HepG2 (cell line): ENCODE measurements at regions not wholly inside any gene's neighbourhood (a gene's known extent, or its start where the extent isn't known, plus 50 kb on each side); places are given as distances from the start of the nearest gene placed in this dataset.

Experiments
- ATAC-seq: fragments of 200-7000 bp; cut with Tn5 transposase; 3 replicates; pipeline ENCODE4 v1.9.1; 2020; ENCODE audit warnings: mild to moderate bottlenecking, moderate library complexity
- BruUV-seq: library from RNA; stranded (reverse); fragments of 400-500 nt; replicated peaks from 2 replicates; lab custom pipeline; 2021; lab: Mats Ljungman, UMichigan
- CTCF ChIA-PET: fragments of 300-600 bp; formaldehyde crosslinking; extraction: SDS; loops from one replicate; lab custom pipeline; 2021; ENCODE audit warnings: low total read pairs, inconsistent platforms, low intra/inter-chr PET ratio; lab: Yijun Ruan, JAX
- POLR2A ChIA-PET: fragments of 350-600 bp; sonication (Branson Sonifier 250); formaldehyde crosslinking; loops from one replicate; lab custom pipeline; 2020; ENCODE audit warnings: antibody characterized with exemption, inconsistent platforms; lab: Yijun Ruan, JAX
- DNase-seq: peaks from one replicate; pipeline ENCODE4 v3.0.0-alpha.2; 2015; ENCODE audit warnings: low spot score
- FAIRE-seq: peaks from 3 replicates; lab custom pipeline; 2011; peaks lifted over from hg19 to GRCh38; lab: Jason Lieb, UNC
- H2AFZ ChIP-seq: one replicate; pipeline ENCODE4 v1.6.1; 2011; ENCODE audit warnings: low read length, inconsistent platforms
- H3K27ac ChIP-seq: fragments of 300-600 bp; 3 replicates; pipeline ENCODE4 v1.8.0; 2011; ENCODE audit warnings: mixed run types, mild to moderate bottlenecking, mixed read lengths, low read length, inconsistent platforms; ENCODE audit not compliant: insufficient read depth; ENCODE audit errors: extremely low read length
- H3K27me3 ChIP-seq, 2 experiments: fragments of 200-600 bp in 1 of 2; 2 replicates in 1 of 2; 3 replicates in 1 of 2; pipeline versions ENCODE4 v1.6.0 to v1.8.0; 2011; ENCODE audit warnings: low read length in 2 of 2, mild to moderate bottlenecking in 2 of 2, moderate library complexity in 2 of 2, inconsistent platforms in 1 of 2; ENCODE audit not compliant: insufficient read depth in 2 of 2, control insufficient read depth in 1 of 2
- H3K36me3 ChIP-seq, 2 experiments: fragments of 200-600 bp in 1 of 2; replicated peaks in 1 of 2; 2 replicates in 1 of 2; 3 replicates in 1 of 2; pipeline versions ENCODE4 v1.5.1 to v1.8.0; 2011; ENCODE audit warnings: low read length in 2 of 2, inconsistent platforms in 1 of 2; ENCODE audit not compliant: insufficient read depth in 2 of 2, control insufficient read depth in 1 of 2
- H3K4me1 ChIP-seq: 2 replicates; pipeline ENCODE4 v1.5.1; 2012; ENCODE audit warnings: low read length, inconsistent platforms; ENCODE audit not compliant: insufficient read depth
- H3K4me2 ChIP-seq: 2 replicates; pipeline ENCODE4 v1.6.0; 2011; ENCODE audit warnings: low read depth, low read length, inconsistent platforms
- H3K4me3 ChIP-seq, 3 experiments: fragments of 200-600 bp in 1 of 3; sonication (generic), shearing (Covaris generic) in 1 of 3; replicated peaks in 1 of 3; 2 replicates each; pipeline ENCODE4 v1.5.1; 2011 to 2016; ENCODE audit warnings: low read length in 3 of 3, inconsistent platforms in 2 of 3, low read depth in 2 of 3, mild to moderate bottlenecking in 2 of 3, control low read depth in 1 of 3, mixed read lengths in 1 of 3; ENCODE audit not compliant: insufficient read depth in 1 of 3
- H3K79me2 ChIP-seq: one replicate; pipeline ENCODE4 v1.6.1; 2011; ENCODE audit warnings: low read length, inconsistent platforms; ENCODE audit not compliant: insufficient read depth
- H3K9ac ChIP-seq: 2 replicates; pipeline ENCODE4 v1.6.0; 2011; ENCODE audit warnings: mild to moderate bottlenecking, low read depth, low read length, inconsistent platforms; ENCODE audit not compliant: insufficient read depth
- H3K9me3 ChIP-seq: 2 replicates; pipeline ENCODE4 v1.5.1; 2012; ENCODE audit warnings: mild to moderate bottlenecking, low read length
- H4K20me1 ChIP-seq: 2 replicates; pipeline ENCODE4 v1.6.0; 2011; ENCODE audit warnings: inconsistent platforms, mild to moderate bottlenecking, low read length, moderate library complexity; ENCODE audit not compliant: insufficient read depth
- CHD2 ChIP-seq: IDR thresholded peaks from 2 replicates; pipeline ENCODE4 v1.6.1; 2011; ENCODE audit warnings: low read depth, low read length, improper control_type of control experiment
- PCBP1 ChIP-seq: fragments of 200-400 bp; formaldehyde crosslinking; IDR thresholded peaks from 2 replicates; pipeline ENCODE4 v1.6.1; 2017; ENCODE audit warnings: mild to moderate bottlenecking, low read depth, low read length, borderline replicate concordance
- PHF5A ChIP-seq: IDR thresholded peaks from one replicate; pipeline ENCODE4 v1.6.1; 2018; ENCODE audit warnings: low read depth, missing genetic modification reagents; ENCODE audit not compliant: unreplicated experiment
- RFXANK ChIP-seq: IDR thresholded peaks from 2 replicates; pipeline ENCODE4 v1.6.1; 2016
- SAFB2 ChIP-seq: sonication (generic); formaldehyde crosslinking; IDR thresholded peaks from 2 replicates; pipeline ENCODE4 v1.5.1; 2020; ENCODE audit warnings: missing genetic modification reagents, low read depth, mild to moderate bottlenecking, borderline replicate concordance
- SCMH1 ChIP-seq: sonication (generic); formaldehyde crosslinking; IDR thresholded peaks from 2 replicates; pipeline ENCODE4 v1.9.0; 2021; ENCODE audit warnings: missing genetic modification reagents, mild to moderate bottlenecking, borderline replicate concordance
- TBL1XR1 ChIP-seq: fragments of 150-350 bp; IDR thresholded peaks from 2 replicates; pipeline ENCODE4 v1.6.1; 2014; ENCODE audit warnings: borderline replicate concordance, low read length; ENCODE audit not compliant: partially characterized antibody
- ZFY ChIP-seq: sonication (generic); formaldehyde crosslinking; IDR thresholded peaks from 2 replicates; pipeline ENCODE4 v1.4.0; 2020; ENCODE audit warnings: missing genetic modification reagents
- ZNF224 ChIP-seq: sonication (generic); formaldehyde crosslinking; IDR thresholded peaks from 2 replicates; pipeline ENCODE4 v1.5.0; 2020; ENCODE audit warnings: mild to moderate bottlenecking, missing genetic modification reagents
- ZNF44 ChIP-seq: sonication (generic); formaldehyde crosslinking; IDR thresholded peaks from 2 replicates; pipeline ENCODE4 v1.5.1; 2020; ENCODE audit warnings: mild to moderate bottlenecking, missing genetic modification reagents
- ZNF441 ChIP-seq: sonication (generic); formaldehyde crosslinking; IDR thresholded peaks from 2 replicates; pipeline ENCODE4 v1.7.0; 2021; ENCODE audit warnings: missing genetic modification reagents, borderline replicate concordance
- ZNF703 ChIP-seq: sonication (generic); formaldehyde crosslinking; IDR thresholded peaks from 2 replicates; pipeline ENCODE4 v1.5.1; 2020; ENCODE audit warnings: missing genetic modification reagents, mild to moderate bottlenecking, moderate library complexity, borderline replicate concordance
- ZNF772 ChIP-seq: sonication (generic); formaldehyde crosslinking; IDR thresholded peaks from 2 replicates; pipeline ENCODE4 v1.5.0; 2020; ENCODE audit warnings: mild to moderate bottlenecking, missing genetic modification reagents
- ZNF775 ChIP-seq: sonication (generic); formaldehyde crosslinking; IDR thresholded peaks from 2 replicates; pipeline ENCODE4 v1.4.0; 2020; ENCODE audit warnings: missing genetic modification reagents, mild to moderate bottlenecking, moderate library complexity, borderline replicate concordance
- WGBS: methylation state at CpG from one replicate; pipeline ENCODE4 v1.1.6; 2017; ENCODE audit warnings: low lambda C conversion rate; 5-methylcytosine and 5-hydroxymethylcytosine counted together
- in situ Hi-C: cut with HindIII; loops from 2 replicates; pipeline ENCODE4 v1.10.0; 2017; ENCODE audit warnings: low pct_unique_long_range_greater_than_20kb; ENCODE audit not compliant: extremely low pct_ligation_motif_present
- intact Hi-C: fragments of 100-400 bp; cut with micrococcal nuclease; formaldehyde crosslinking; loops from one replicate; pipeline ENCODE4 v1.10.0; 2022; ENCODE audit not compliant: unreplicated experiment
- TF ChIP-seq, protein P1 (sequence below): sonication (generic); formaldehyde crosslinking; IDR thresholded peaks from 2 replicates; pipeline ENCODE4 v1.4.0; 2020; ENCODE audit warnings: missing genetic modification reagents, mild to moderate bottlenecking, borderline replicate concordance
- TF ChIP-seq, protein P2 (sequence below): IDR thresholded peaks from 2 replicates; pipeline ENCODE4 v1.6.1; 2016; ENCODE audit warnings: low read depth, borderline replicate concordance
- TF ChIP-seq, protein P3 (sequence below): sonication (generic); formaldehyde crosslinking; IDR thresholded peaks from 2 replicates; pipeline ENCODE4 v1.5.1; 2020; ENCODE audit warnings: missing genetic modification reagents, mild to moderate bottlenecking, borderline replicate concordance

DNA sequence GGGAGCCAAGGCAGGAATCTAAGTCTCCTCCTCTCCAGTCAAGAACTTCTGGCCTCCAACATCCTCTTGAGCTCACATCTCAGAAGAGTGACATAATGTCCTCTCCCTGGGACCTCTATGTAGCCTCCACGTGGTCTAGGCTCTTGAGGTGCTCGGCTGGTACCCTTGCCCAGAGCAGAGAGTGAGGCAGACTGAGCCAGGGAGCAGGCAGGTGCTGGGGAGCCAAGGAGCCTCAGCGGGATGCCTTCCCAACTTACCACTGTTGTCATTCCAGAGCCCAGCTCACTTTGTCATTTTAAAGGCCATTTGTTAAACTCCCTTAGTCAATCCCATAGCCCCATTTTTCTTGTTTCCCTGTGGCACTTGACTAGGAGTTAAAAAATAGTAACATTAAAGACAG is 52.1 kb upstream of the DUSP22 start:
- POLR2A ChIA-PET = no interaction called here
- DNase-seq = no peak

DNA sequence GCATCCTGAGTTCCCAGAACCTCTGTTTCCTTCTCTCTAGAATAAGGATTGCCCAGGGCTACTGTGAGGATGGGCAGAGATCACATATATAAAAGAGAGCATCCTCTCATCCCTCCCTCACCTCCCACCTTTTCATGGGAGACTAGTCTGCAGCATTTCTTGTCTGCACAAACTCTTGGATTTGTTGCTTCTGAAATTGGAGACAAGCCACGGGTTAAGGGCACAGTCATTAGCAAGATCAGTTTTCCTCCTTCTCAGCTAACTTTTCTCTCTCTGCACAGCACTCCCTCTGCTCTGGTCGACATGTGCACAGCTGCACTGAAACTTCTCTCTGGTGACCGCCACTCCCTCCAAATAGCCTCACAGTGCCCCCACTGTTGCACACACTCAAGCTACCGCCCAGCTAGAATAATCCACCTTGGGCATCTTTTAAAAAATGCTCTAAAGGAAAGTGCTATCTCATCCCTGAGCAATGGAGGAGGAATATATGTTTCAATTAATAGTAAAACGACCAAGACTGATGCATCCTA is 50.9 kb upstream of the DUSP22 start:
- Histone ChIP-seq H3K9me3 (no peaks in the 10 kb centered on the region), H3K4me2 (no peak overlapping the region), H2AFZ (no peak overlapping the region), H3K27ac (no peak overlapping the region), H3K4me3 (no peak overlapping the region), H3K79me2 (no peaks in the 10 kb centered on the region), H3K9ac (no peak overlapping the region), H4K20me1 (no peaks in the 10 kb centered on the region), H3K27me3 (peaks cover 2 to 19% of the 10 kb centered on the region in 2 experiments; a peak in 4 of 5 replicates), H3K36me3 (no peaks in the 10 kb centered on the region), H3K4me1 (peaks cover 2% of the 10 kb centered on the region)
- WGBS = 18% methylated on average over 5 of the region's 5 CpGs
- ATAC-seq = no peak
- CTCF ChIA-PET = no interaction called here
- in situ Hi-C loops = no loop called here
- DNase-seq = no peak
- POLR2A ChIA-PET = no interaction called here
- FAIRE-seq = no peak
- intact Hi-C loops = no loop called here
- no TSS peak for BruUV-seq
- TF ChIP-seq ZNF224 (CRISPR knock-in tag) (no peak), SCMH1 (no peak), ZFY (CRISPR knock-in tag) (no peak), ZNF441 (no peak), ZNF703 (CRISPR knock-in tag) (no peak), ZNF775 (CRISPR knock-in tag) (no peak), SAFB2 (CRISPR knock-in tag) (no peak), PHF5A (CRISPR knock-in tag) (no peak), TBL1XR1 (no peak)
- TF ChIP-seq, protein P1, sequence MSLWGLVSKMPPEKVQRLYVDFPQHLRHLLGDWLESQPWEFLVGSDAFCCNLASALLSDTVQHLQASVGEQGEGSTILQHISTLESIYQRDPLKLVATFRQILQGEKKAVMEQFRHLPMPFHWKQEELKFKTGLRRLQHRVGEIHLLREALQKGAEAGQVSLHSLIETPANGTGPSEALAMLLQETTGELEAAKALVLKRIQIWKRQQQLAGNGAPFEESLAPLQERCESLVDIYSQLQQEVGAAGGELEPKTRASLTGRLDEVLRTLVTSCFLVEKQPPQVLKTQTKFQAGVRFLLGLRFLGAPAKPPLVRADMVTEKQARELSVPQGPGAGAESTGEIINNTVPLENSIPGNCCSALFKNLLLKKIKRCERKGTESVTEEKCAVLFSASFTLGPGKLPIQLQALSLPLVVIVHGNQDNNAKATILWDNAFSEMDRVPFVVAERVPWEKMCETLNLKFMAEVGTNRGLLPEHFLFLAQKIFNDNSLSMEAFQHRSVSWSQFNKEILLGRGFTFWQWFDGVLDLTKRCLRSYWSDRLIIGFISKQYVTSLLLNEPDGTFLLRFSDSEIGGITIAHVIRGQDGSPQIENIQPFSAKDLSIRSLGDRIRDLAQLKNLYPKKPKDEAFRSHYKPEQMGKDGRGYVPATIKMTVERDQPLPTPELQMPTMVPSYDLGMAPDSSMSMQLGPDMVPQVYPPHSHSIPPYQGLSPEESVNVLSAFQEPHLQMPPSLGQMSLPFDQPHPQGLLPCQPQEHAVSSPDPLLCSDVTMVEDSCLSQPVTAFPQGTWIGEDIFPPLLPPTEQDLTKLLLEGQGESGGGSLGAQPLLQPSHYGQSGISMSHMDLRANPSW (CRISPR knock-in tag) = no peak

More for the DNA sequence above, 52.1 kb upstream of the DUSP22 start:
- no TSS peak for BruUV-seq
- peaks cover 15% of the 10 kb centered on the region for H3K4me1 ChIP-seq
- CTCF ChIA-PET = no interaction called here
- no peaks in the 10 kb centered on the region for H4K20me1 ChIP-seq
- H3K9me3 ChIP-seq = no peaks in the 10 kb centered on the region
- FAIRE-seq (no peak), ATAC-seq (no peak)
- no peak overlapping the region for H2AFZ ChIP-seq
- in situ Hi-C loops (no loop called here), intact Hi-C loops (no loop called here)
- no peaks in the 10 kb centered on the region for H3K36me3 ChIP-seq
- no peak overlapping the region for H3K4me3 ChIP-seq
- H3K9ac ChIP-seq = no peak overlapping the region
- WGBS = 30% methylated on average over 3 of the region's 3 CpGs
- peaks cover 2 to 19% of the 10 kb centered on the region in 2 experiments; a peak in 4 of 5 replicates for H3K27me3 ChIP-seq
- no peak overlapping the region for H3K4me2 ChIP-seq
- TF ChIP-seq PCBP1 (no peak), ZNF44 (CRISPR knock-in tag) (no peak), ZNF772 (no peak), RFXANK (CRISPR knock-in tag) (no peak), CHD2 (no peak)
- TF ChIP-seq, protein P2, sequence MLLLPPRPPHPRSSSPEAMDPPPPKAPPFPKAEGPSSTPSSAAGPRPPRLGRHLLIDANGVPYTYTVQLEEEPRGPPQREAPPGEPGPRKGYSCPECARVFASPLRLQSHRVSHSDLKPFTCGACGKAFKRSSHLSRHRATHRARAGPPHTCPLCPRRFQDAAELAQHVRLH (CRISPR knock-in tag) = no peak
- TF ChIP-seq, protein P3, sequence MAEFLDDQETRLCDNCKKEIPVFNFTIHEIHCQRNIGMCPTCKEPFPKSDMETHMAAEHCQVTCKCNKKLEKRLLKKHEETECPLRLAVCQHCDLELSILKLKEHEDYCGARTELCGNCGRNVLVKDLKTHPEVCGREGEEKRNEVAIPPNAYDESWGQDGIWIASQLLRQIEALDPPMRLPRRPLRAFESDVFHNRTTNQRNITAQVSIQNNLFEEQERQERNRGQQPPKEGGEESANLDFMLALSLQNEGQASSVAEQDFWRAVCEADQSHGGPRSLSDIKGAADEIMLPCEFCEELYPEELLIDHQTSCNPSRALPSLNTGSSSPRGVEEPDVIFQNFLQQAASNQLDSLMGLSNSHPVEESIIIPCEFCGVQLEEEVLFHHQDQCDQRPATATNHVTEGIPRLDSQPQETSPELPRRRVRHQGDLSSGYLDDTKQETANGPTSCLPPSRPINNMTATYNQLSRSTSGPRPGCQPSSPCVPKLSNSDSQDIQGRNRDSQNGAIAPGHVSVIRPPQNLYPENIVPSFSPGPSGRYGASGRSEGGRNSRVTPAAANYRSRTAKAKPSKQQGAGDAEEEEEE (CRISPR knock-in tag) = no peak
- H3K79me2 ChIP-seq = no peaks in the 10 kb centered on the region
- H3K27ac ChIP-seq = no peak overlapping the region
